T-helper 1 cell treated with Interleukin-12 subunit alpha and Interleukin-12 subunit beta and Interleukin-4 antibody, amounts not matched to agents 30 ng/mL and 1 ng/mL, for 36 hours (primary cell): ENCODE measurements at regions not wholly inside any gene's neighbourhood (a gene's known extent, or its start where the extent isn't known, plus 50 kb on each side); places are given as distances from the start of the nearest gene placed in this dataset.
"Not testable (repeated sequence)": the region's sequence is repeated elsewhere in the genome, so short reads cannot be mapped to it uniquely, and the experiment has no call there.

Experiments used
- intact Hi-C: fragments of 100-400 bp; cut with micrococcal nuclease; formaldehyde crosslinking; loops from one replicate; pipeline ENCODE4 v1.15.1; 2024

GRCh38 chr1:60861961-60862567 is 220.3 kb upstream of the NFIA start:
- intact Hi-C loops, result no loop called here

- intact Hi-C loops, result no loop called here
These were observed 223.2 kb upstream of the NFIA start for GRCh38 chr1:60859111-60859510.

- intact Hi-C loops, result no loop called here
These were observed 224.5 kb upstream of the NFIA start for GRCh38 chr1:60857851-60858250.

- intact Hi-C loops, result no loop called here
These were observed 232.3 kb upstream of the NFIA start for GRCh38 chr1:60850084-60850483.

- intact Hi-C loops, result loop anchor here (2.0 kb wide), 1 partner anchor 739 kb away; no protein-coding TSS in a partner anchor
These were observed 233.0 kb upstream of the NFIA start for GRCh38 chr1:60849401-60849800.

GRCh38 chr1:60848583-60849188 is 233.7 kb upstream of the NFIA start:
- intact Hi-C loops, result loop anchor here (1.0 to 2.0 kb wide), 4 partner anchors 195 to 1004 kb away; no protein-coding TSS in a partner anchor

GRCh38 chr1:60847855-60848582 is 234.3 kb upstream of the NFIA start:
- intact Hi-C loops, result loop anchor here (1.0 to 2.0 kb wide), 4 partner anchors 195 to 1004 kb away; no protein-coding TSS in a partner anchor

- intact Hi-C loops, result no loop called here
These were observed 235.0 kb upstream of the NFIA start for GRCh38 chr1:60847391-60847790.

GRCh38 chr1:60845659-60846058 is 236.7 kb upstream of the NFIA start:
- intact Hi-C loops, result not testable (repeated sequence)

- intact Hi-C loops, result no loop called here
These were observed 240.1 kb upstream of the NFIA start for GRCh38 chr1:60842304-60842703.

- intact Hi-C loops, result no loop called here
These were observed 241.0 kb upstream of the NFIA start for GRCh38 chr1:60841116-60842046.

- intact Hi-C loops, result not testable (repeated sequence)
These were observed 241.9 kb upstream of the NFIA start for GRCh38 chr1:60840476-60840875.

- intact Hi-C loops, result no loop called here
These were observed 246.7 kb upstream of the NFIA start for GRCh38 chr1:60835649-60836048.

GRCh38 chr1:60833173-60833572 is 249.2 kb upstream of the NFIA start:
- intact Hi-C loops, result no loop called here

- intact Hi-C loops, result no loop called here
These were observed 250.0 kb upstream of the NFIA start for GRCh38 chr1:60832367-60832766.

- intact Hi-C loops, result no loop called here
These were observed 250.6 kb upstream of the NFIA start for GRCh38 chr1:60831780-60832179.

- intact Hi-C loops, result no loop called here
These were observed 253.4 kb upstream of the NFIA start for GRCh38 chr1:60828944-60829343.

GRCh38 chr1:60826320-60827094 is 255.9 kb upstream of the NFIA start:
- intact Hi-C loops, result no loop called here

GRCh38 chr1:60825593-60825992 is 256.8 kb upstream of the NFIA start:
- intact Hi-C loops, result no loop called here

GRCh38 chr1:60823151-60823550 is 259.2 kb upstream of the NFIA start:
- intact Hi-C loops, result no loop called here

- intact Hi-C loops, result no loop called here
These were observed 260.1 kb upstream of the NFIA start for GRCh38 chr1:60822252-60822651.
